ENCODE measurements at regions not wholly inside any gene's neighbourhood (a gene's known extent, or its start where the extent isn't known, plus 50 kb on each side); places are given as distances from the start of the nearest gene placed in this dataset.

- 96% methylated on average over 2 of the region's 2 CpGs for WGBS
- H3K4me1 ChIP-seq (ENCODE audit: control insufficient read depth in 2 of 2, insufficient read depth in 2 of 2, low read length in 2 of 2): no peaks in the 10 kb centered on the region
These were observed 1019.5 kb downstream of the TMEM182 start for GRCh38 chr2:103781313-103781712.

GRCh38 chr2:103784261-103784660 is 1022.4 kb downstream of the TMEM182 start:
- DNase-seq (ENCODE audit: low read depth in 6 of 9, low spot score in 9 of 9): no peak
- Histone ChIP-seq H3K4me1 (ENCODE audit: control insufficient read depth in 2 of 2, insufficient read depth in 2 of 2, low read length in 2 of 2) (no peaks in the 10 kb centered on the region), H3K9me3 (ENCODE audit: control insufficient read depth in 2 of 2, insufficient read depth in 1 of 2, low read length in 1 of 2) (no peaks in the 10 kb centered on the region), H3K4me3 (ENCODE audit: low read length in 2 of 2) (no peak overlapping the region), H3K36me3 (ENCODE audit: control insufficient read depth in 2 of 2, insufficient read depth in 2 of 2, low read length in 1 of 2) (no peaks in the 10 kb centered on the region), H3K27ac (ENCODE audit: low read depth in 1 of 2, low read length in 1 of 2) (no peak overlapping the region), H3K27me3 (ENCODE audit: control insufficient read depth in 2 of 2, insufficient read depth in 1 of 2, low read length in 1 of 2) (no peaks in the 10 kb centered on the region)
- WGBS: 63% methylated on average over 2 of the region's 2 CpGs

More at GRCh38 chr2:103781313-103781712, 1019.5 kb downstream of the TMEM182 start:
- Histone ChIP-seq H3K36me3 (ENCODE audit: control insufficient read depth in 2 of 2, insufficient read depth in 2 of 2, low read length in 1 of 2) (no peaks in the 10 kb centered on the region), H3K27me3 (ENCODE audit: control insufficient read depth in 2 of 2, insufficient read depth in 1 of 2, low read length in 1 of 2) (no peaks in the 10 kb centered on the region), H3K9me3 (ENCODE audit: control insufficient read depth in 2 of 2, insufficient read depth in 1 of 2, low read length in 1 of 2) (no peaks in the 10 kb centered on the region), H3K27ac (ENCODE audit: low read depth in 1 of 2, low read length in 1 of 2) (no peak overlapping the region), H3K4me3 (ENCODE audit: low read length in 2 of 2) (no peak overlapping the region)
- DNase-seq (ENCODE audit: low read depth in 6 of 9, low spot score in 9 of 9): no peak

- H3K36me3 ChIP-seq (ENCODE audit: control insufficient read depth in 2 of 2, insufficient read depth in 2 of 2, low read length in 1 of 2): no peaks in the 10 kb centered on the region
These were observed 1023.6 kb downstream of the TMEM182 start for GRCh38 chr2:103785432-103785831.

GRCh38 chr2:103785956-103786355 is 1024.1 kb downstream of the TMEM182 start:
- no peaks in the 10 kb centered on the region for H3K36me3 ChIP-seq (ENCODE audit: control insufficient read depth in 2 of 2, insufficient read depth in 2 of 2, low read length in 1 of 2)
- H3K27ac ChIP-seq (ENCODE audit: low read depth in 1 of 2, low read length in 1 of 2): no peak overlapping the region
- no peaks in the 10 kb centered on the region for H3K4me1 ChIP-seq (ENCODE audit: control insufficient read depth in 2 of 2, insufficient read depth in 2 of 2, low read length in 2 of 2)
- no peak overlapping the region for H3K4me3 ChIP-seq (ENCODE audit: low read length in 2 of 2)
- DNase-seq (ENCODE audit: low read depth in 6 of 9, low spot score in 9 of 9): no peak
- no peaks in the 10 kb centered on the region for H3K9me3 ChIP-seq (ENCODE audit: control insufficient read depth in 2 of 2, insufficient read depth in 1 of 2, low read length in 1 of 2)
- no peaks in the 10 kb centered on the region for H3K27me3 ChIP-seq (ENCODE audit: control insufficient read depth in 2 of 2, insufficient read depth in 1 of 2, low read length in 1 of 2)

More at GRCh38 chr2:103785432-103785831, 1023.6 kb downstream of the TMEM182 start:
- Histone ChIP-seq H3K27me3 (ENCODE audit: control insufficient read depth in 2 of 2, insufficient read depth in 1 of 2, low read length in 1 of 2) (no peaks in the 10 kb centered on the region), H3K4me1 (ENCODE audit: control insufficient read depth in 2 of 2, insufficient read depth in 2 of 2, low read length in 2 of 2) (no peaks in the 10 kb centered on the region), H3K4me3 (ENCODE audit: low read length in 2 of 2) (no peak overlapping the region), H3K27ac (ENCODE audit: low read depth in 1 of 2, low read length in 1 of 2) (no peak overlapping the region), H3K9me3 (ENCODE audit: control insufficient read depth in 2 of 2, insufficient read depth in 1 of 2, low read length in 1 of 2) (no peaks in the 10 kb centered on the region)
- DNase-seq (ENCODE audit: low read depth in 6 of 9, low spot score in 9 of 9): no peak
- WGBS: 30% methylated on average over 1 of the region's 1 CpG

- H3K27me3 ChIP-seq (ENCODE audit: control insufficient read depth in 2 of 2, insufficient read depth in 1 of 2, low read length in 1 of 2): no peaks in the 10 kb centered on the region
- no peaks in the 10 kb centered on the region for H3K9me3 ChIP-seq (ENCODE audit: control insufficient read depth in 2 of 2, insufficient read depth in 1 of 2, low read length in 1 of 2)
- 60% methylated on average over 6 of the region's 6 CpGs for WGBS
- no peak overlapping the region for H3K4me3 ChIP-seq (ENCODE audit: low read length in 2 of 2)
- H3K27ac ChIP-seq (ENCODE audit: low read depth in 1 of 2, low read length in 1 of 2): no peak overlapping the region
- H3K36me3 ChIP-seq (ENCODE audit: control insufficient read depth in 2 of 2, insufficient read depth in 2 of 2, low read length in 1 of 2): no peaks in the 10 kb centered on the region
- no peaks in the 10 kb centered on the region for H3K4me1 ChIP-seq (ENCODE audit: control insufficient read depth in 2 of 2, insufficient read depth in 2 of 2, low read length in 2 of 2)
- no peak for DNase-seq (ENCODE audit: low read depth in 6 of 9, low spot score in 9 of 9)
These were observed 1026.6 kb downstream of the TMEM182 start for GRCh38 chr2:103788389-103788788.

- H3K4me3 ChIP-seq (ENCODE audit: low read length in 2 of 2): no peak overlapping the region
- H3K9me3 ChIP-seq (ENCODE audit: control insufficient read depth in 2 of 2, insufficient read depth in 1 of 2, low read length in 1 of 2): no peaks in the 10 kb centered on the region
- H3K4me1 ChIP-seq (ENCODE audit: control insufficient read depth in 2 of 2, insufficient read depth in 2 of 2, low read length in 2 of 2): no peaks in the 10 kb centered on the region
- 17% methylated on average over 2 of the region's 2 CpGs for WGBS
- DNase-seq (ENCODE audit: low read depth in 6 of 9, low spot score in 9 of 9): no peak
- no peak overlapping the region for H3K27ac ChIP-seq (ENCODE audit: low read depth in 1 of 2, low read length in 1 of 2)
- H3K27me3 ChIP-seq (ENCODE audit: control insufficient read depth in 2 of 2, insufficient read depth in 1 of 2, low read length in 1 of 2): no peaks in the 10 kb centered on the region
- H3K36me3 ChIP-seq (ENCODE audit: control insufficient read depth in 2 of 2, insufficient read depth in 2 of 2, low read length in 1 of 2): no peaks in the 10 kb centered on the region
These were observed 1027.1 kb downstream of the TMEM182 start for GRCh38 chr2:103788951-103789350.

- no peaks in the 10 kb centered on the region for H3K4me1 ChIP-seq (ENCODE audit: control insufficient read depth in 2 of 2, insufficient read depth in 2 of 2, low read length in 2 of 2)
- no peak overlapping the region for H3K27ac ChIP-seq (ENCODE audit: low read depth in 1 of 2, low read length in 1 of 2)
- 83% methylated on average over 3 of the region's 3 CpGs for WGBS
- no peaks in the 10 kb centered on the region for H3K27me3 ChIP-seq (ENCODE audit: control insufficient read depth in 2 of 2, insufficient read depth in 1 of 2, low read length in 1 of 2)
- H3K9me3 ChIP-seq (ENCODE audit: control insufficient read depth in 2 of 2, insufficient read depth in 1 of 2, low read length in 1 of 2): peaks cover 0 to 4% of the 10 kb centered on the region in 2 donors
- no peaks in the 10 kb centered on the region for H3K36me3 ChIP-seq (ENCODE audit: control insufficient read depth in 2 of 2, insufficient read depth in 2 of 2, low read length in 1 of 2)
- DNase-seq (ENCODE audit: low read depth in 6 of 9, low spot score in 9 of 9): no peak
- H3K4me3 ChIP-seq (ENCODE audit: low read length in 2 of 2): no peak overlapping the region
These were observed 1027.7 kb downstream of the TMEM182 start for GRCh38 chr2:103789381-103790095.

- no peak for DNase-seq (ENCODE audit: low read depth in 6 of 9, low spot score in 9 of 9)
These were observed 1030.2 kb downstream of the TMEM182 start for GRCh38 chr2:103792042-103792441.

GRCh38 chr2:103798291-103798690 is 1036.5 kb downstream of the TMEM182 start:
- no peaks in the 10 kb centered on the region for H3K27me3 ChIP-seq (ENCODE audit: control insufficient read depth in 2 of 2, insufficient read depth in 1 of 2, low read length in 1 of 2)
- H3K4me1 ChIP-seq (ENCODE audit: control insufficient read depth in 2 of 2, insufficient read depth in 2 of 2, low read length in 2 of 2): no peaks in the 10 kb centered on the region
- no peak overlapping the region for H3K4me3 ChIP-seq (ENCODE audit: low read length in 2 of 2)
- no peak for DNase-seq (ENCODE audit: low read depth in 6 of 9, low spot score in 9 of 9)
- H3K9me3 ChIP-seq (ENCODE audit: control insufficient read depth in 2 of 2, insufficient read depth in 1 of 2, low read length in 1 of 2): peaks cover 0 to 4% of the 10 kb centered on the region in 2 donors
- no peak overlapping the region for H3K27ac ChIP-seq (ENCODE audit: low read depth in 1 of 2, low read length in 1 of 2)
- 88% methylated on average over 1 of the region's 1 CpG for WGBS
- H3K36me3 ChIP-seq (ENCODE audit: control insufficient read depth in 2 of 2, insufficient read depth in 2 of 2, low read length in 1 of 2): no peaks in the 10 kb centered on the region

More at GRCh38 chr2:103792042-103792441, 1030.2 kb downstream of the TMEM182 start:
- Histone ChIP-seq H3K27me3 (ENCODE audit: control insufficient read depth in 2 of 2, insufficient read depth in 1 of 2, low read length in 1 of 2) (no peaks in the 10 kb centered on the region), H3K9me3 (ENCODE audit: control insufficient read depth in 2 of 2, insufficient read depth in 1 of 2, low read length in 1 of 2) (peaks cover 0 to 4% of the 10 kb centered on the region in 2 donors), H3K4me3 (ENCODE audit: low read length in 2 of 2) (no peak overlapping the region), H3K36me3 (ENCODE audit: control insufficient read depth in 2 of 2, insufficient read depth in 2 of 2, low read length in 1 of 2) (no peaks in the 10 kb centered on the region), H3K4me1 (ENCODE audit: control insufficient read depth in 2 of 2, insufficient read depth in 2 of 2, low read length in 2 of 2) (no peaks in the 10 kb centered on the region), H3K27ac (ENCODE audit: low read depth in 1 of 2, low read length in 1 of 2) (no peak overlapping the region)
- WGBS: 29% methylated on average over 5 of the region's 5 CpGs
